SK-N-MC (cell line): ENCODE measurements at regions not wholly inside any gene's neighbourhood (a gene's known extent, or its start where the extent isn't known, plus 50 kb on each side); places are given as distances from the start of the nearest gene placed in this dataset.

Experiments
- EZH2 ChIP-seq: fragments of 200-600 bp; sonication (generic); IDR thresholded peaks from one replicate; pipeline ENCODE4 v1.6.1; 2017; ENCODE audit warnings: antibody characterized with exemption
- FOXP2 ChIP-seq: optimal IDR thresholded peaks from 2 replicates; pipeline ENCODE3; 2011; ENCODE audit warnings: mild to moderate bottlenecking, moderate library complexity; ENCODE audit not compliant: insufficient read depth; ENCODE audit errors: extremely low read length, control extremely low read depth
- POLR2AphosphoS5 ChIP-seq: IDR thresholded peaks from 2 replicates; pipeline ENCODE4 v1.6.1; 2012; ENCODE audit warnings: mild to moderate bottlenecking, low read depth, low read length, borderline replicate concordance

DNA sequence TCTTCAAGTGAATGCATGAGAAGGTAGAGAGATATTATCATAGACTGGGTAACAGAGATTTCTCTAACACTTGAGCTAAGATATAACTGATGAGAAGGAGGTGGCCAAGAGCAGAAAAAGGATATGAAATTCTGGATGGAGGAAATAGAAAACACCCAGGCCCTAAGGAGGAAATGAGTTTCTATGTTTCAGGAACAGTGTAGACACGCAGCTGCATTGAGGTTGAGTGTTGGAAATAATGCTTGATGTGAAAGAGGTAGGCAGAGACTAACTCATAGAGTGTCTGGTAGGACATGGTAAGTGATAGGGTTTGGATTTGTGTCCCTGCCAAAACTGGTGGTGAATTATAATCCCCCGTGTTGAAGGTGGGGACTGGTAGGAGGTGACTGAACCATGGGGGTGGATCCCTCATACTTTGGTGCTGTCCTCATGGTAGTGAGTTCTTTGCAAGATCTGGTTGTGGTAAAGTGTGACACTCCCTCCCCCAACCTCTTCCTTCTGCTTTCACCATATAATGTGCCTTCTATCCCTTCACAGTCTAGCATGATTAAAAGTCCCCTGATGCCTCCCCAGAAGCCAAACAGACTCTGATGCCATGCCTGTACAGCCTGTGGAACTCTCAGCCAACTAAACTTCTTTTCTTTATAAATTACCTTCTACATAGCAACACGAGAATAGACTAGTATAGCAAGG, 787.3 kb downstream of the EDEM1 start:
- no peak for TF ChIP-seq POLR2AphosphoS5
- no peak for TF ChIP-seq EZH2
- no peak for TF ChIP-seq FOXP2
